HG02973 (cell line): ENCODE measurements at regions not wholly inside any gene's neighbourhood (a gene's known extent, or its start where the extent isn't known, plus 50 kb on each side); places are given as distances from the start of the nearest gene placed in this dataset.
A peak's percentile ranks its signal among the peaks of the same experiment; 100 is the strongest.
"Not testable (repeated sequence)": the region's sequence is repeated elsewhere in the genome, so short reads cannot be mapped to it uniquely, and the experiment has no call there.

Experiments
- ATAC-seq: cut with Tn5 transposase; IDR thresholded peaks from one replicate; pipeline ENCODE4 v1.9.1; 2021; ENCODE audit warnings: moderate library complexity; ENCODE audit not compliant: unreplicated experiment

DNA sequence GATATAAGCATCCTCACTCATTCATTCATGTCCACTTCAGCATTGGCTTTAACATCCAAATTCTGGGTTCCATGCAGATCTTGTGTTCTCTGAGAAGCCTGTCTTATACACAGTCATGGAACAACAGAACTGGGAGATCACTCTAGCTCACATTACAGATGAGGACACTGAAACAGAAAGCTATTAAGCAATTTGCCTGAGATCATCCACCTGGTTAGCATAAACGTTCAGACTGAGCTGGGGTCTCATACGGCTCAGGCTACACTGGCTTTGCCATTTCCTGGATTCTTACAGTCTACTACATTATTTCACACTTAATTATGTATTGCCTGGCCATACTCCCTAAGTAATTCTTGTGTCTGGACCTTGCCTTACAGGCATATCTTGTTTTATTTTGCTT lies 169.4 kb upstream of the FANCL start:
- ATAC-seq: no peak

DNA sequence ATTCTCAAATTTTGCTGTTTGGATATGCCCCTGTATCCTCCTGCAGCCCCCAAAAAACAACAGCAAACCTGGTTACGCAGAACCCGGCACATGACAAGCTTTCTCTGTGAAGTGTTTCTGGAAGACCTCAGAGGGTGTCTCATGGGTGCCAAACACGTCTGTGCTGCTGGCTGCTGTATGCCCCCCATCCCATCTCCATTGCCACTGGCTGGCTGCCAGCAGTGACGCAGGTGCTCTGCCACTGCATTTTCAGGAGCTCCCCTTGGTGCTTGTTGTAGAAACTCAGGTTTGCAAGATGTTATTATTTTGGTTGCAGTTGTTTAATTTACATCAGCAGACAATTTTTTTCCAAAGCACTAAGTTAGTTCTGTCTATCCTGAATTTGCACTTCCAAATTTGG lies 166.4 kb upstream of the FANCL start:
- no peak for ATAC-seq

DNA sequence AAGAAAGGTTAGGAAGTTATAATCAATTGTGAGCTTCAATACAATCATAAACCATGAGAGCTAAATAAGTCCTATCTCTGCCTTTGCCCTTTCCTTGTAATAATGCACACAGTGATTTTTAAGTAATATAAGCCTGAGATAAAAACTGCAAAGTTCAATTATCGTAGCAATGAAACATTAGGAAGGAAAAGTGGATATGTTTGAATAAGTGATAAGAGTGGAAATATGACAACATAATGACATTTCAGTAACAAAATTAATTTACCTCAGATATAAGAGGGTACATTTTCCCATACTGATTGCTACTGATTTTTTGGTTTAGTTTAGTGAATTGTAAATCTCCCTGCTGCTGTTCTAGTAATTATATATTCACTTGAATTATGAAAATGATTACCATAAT lies 164.2 kb upstream of the FANCL start:
- no peak for ATAC-seq

DNA sequence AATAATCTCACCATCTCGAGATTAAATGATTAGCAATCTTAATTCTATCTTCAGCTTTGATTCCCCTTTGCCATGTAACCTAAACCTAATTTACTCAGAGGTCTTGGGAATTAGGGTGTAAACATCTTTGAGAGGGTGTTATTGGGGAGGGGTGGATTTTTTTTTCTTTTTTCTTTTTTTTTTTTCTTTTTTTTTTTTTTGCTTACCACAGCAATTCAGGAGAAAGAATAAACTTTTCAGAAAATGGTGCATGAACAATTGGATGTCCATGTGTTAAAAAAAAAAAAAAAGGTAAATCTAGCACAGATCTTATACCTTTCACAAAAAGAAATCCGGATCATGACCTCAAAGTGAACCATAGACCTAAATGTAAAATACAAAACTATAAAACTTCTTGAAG lies 160.8 kb upstream of the FANCL start:
- ATAC-seq: no peak

DNA sequence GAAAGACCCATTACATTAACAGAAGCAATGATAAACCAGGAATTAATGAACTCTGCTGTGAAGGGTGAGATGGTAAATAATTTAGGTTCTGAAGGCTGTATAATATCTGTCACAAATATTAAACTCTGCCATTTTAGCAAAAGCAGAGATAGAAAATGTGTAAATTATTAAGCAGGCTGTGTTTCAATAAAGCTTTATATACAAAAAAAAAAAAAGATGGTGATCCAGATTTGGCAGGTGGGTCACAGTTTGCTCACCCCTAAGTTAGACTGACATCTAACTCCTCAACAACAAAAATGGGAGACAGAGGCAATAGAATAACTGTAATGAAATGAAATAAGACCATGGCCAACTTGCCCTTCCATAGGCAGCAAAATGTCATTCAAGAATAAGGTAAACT lies 157.3 kb upstream of the FANCL start:
- no peak for ATAC-seq

DNA sequence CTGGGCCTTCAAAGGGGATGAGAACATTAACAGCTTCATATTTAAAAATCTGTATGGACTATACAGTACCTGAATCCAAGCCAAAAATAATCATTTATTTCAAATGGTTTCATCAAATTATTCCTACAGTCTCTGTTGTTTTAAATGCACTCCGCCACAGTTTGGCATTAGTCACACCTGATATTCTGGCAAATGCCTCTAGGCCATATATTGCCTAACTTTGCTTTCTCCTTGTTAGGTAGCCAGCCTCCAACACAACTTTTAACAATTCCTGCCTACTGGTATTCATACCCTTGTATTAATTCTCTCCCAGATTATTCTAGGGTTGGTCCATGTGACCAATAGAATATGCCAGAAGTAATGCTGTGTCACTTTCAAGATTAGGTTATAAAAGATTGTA lies 146.6 kb upstream of the FANCL start:
- no peak for ATAC-seq

DNA sequence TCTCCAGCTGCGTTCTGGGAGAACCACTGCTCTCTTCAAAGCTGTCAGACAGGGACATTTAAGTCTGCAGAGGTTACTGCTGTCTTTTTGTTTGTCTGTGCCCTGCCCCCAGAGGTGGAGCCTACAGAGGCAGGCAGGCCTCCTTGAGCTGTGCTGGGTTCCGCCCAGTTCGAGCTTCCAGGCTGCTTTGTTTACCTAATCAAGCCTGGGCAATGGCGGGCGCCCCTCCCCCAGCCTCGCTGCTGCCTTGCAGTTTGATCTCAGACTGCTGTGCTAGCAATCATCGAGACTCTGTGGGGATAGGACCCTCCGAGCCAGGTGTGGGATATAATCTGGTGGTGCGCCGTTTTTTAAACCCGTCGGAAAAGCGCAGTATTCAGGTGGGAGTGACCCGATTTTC lies 145.8 kb upstream of the FANCL start:
- ATAC-seq: not testable (repeated sequence)

DNA sequence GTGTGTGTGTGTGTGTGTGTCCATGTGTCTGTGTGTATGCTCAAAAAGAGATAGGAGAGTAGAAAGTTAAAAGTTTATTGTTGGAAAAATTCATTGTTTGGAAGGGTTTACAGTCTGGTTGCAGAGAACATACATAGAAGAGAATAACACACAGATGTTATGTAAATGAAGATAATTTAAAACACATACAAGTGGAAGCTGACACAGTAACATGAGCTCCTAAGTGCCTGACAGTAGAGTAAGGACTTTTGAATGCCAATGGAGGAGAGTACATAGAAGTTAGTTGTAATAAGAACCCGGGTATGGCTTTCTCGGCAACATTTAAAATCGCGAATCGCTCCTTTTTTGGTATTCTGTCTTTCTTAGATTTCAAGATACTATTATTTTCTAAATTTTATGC lies 137.0 kb upstream of the FANCL start:
- no peak for ATAC-seq

DNA sequence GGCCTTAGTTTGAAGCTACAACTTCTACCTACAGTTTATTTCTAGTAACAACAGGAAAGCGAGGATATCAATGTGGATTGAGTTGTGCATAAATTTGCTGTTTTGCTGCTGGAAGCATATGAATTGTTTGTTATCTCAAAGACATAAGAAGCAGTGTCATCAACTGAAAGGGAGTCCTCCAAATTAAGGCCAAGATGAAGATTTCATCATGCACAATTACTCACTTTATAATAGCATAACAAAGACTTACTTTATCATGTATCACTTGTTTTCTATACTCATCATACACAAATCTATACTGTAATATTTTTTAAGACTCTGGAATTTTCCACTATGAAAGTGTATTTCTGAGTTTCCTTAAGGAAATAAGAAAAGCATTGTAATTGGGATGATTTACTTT lies 136.1 kb upstream of the FANCL start:
- no peak for ATAC-seq

DNA sequence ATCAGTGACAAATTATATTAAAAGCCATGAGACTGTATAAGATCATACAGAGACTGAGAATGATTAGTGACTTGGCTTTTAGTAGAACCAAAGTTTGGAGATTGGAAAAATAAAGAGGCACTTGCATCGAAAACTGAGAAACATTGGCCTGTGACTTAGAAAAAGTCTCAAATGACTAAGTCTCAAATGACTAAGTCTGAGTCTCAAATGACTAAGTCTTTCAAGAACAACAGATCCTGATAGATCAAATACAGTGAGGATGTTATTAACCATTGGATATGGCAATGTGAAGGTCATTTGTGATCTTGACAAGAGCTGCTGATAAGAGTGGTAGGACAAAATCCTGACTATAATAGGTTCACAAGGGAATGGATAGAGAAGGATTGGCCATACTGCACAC lies 135.5 kb upstream of the FANCL start:
- peak; percentile 60 for ATAC-seq

DNA sequence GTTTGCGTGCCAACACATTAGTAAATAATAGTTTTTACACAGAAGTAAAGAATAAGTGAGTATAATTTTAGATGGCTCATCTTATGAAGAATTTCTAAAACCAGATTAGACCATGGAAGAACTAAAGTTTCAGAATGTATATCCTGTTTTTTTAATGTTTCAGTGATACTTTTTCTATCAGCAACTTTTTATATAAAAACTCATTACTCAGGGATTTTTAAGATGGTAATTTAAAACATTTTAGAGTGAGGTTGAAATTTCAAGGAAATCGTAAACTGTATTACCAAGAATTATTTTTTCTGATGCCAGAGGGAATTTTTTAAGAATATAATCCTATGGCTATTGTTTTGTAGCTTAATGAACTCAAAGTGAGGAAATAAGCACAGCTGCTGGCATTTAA lies 128.5 kb upstream of the FANCL start:
- no peak for ATAC-seq

DNA sequence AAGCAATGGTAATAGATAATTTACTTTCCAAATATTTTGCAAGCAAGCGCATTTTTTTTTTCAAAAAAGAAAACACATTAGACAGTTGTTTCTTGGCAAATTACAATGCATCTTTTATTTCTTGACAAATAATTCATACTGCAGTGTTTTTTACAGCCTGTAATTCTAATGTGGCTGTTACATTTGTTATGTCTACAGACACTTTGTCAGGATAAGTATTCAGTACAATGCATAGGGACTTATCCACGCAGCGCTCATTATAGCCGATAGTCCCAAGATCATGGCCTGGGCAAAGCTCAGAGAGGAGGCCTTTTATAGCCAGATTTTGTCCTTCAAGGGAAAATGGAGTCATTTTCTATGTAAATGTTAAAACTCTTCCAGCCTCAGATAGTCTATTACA lies 123.0 kb upstream of the FANCL start:
- no peak for ATAC-seq

DNA sequence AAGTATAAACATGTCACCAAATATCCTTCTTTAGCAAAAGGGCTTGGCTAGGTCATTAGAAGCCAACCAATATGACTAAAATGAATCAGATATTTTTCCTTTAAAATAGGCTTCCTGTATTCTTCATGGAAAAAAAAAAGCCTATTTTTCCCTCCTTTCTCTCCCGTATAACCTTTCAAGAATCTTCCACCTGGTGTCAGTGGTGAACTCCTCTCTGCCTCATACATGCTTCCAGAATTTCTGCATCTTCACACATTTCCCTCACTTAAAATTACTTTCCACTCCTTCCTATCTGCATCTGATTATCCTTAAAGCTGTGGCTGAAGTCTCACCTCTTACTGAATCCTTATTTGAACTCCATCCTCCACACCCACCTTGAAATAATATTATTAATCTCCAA lies 116.9 kb upstream of the FANCL start:
- no peak for ATAC-seq

DNA sequence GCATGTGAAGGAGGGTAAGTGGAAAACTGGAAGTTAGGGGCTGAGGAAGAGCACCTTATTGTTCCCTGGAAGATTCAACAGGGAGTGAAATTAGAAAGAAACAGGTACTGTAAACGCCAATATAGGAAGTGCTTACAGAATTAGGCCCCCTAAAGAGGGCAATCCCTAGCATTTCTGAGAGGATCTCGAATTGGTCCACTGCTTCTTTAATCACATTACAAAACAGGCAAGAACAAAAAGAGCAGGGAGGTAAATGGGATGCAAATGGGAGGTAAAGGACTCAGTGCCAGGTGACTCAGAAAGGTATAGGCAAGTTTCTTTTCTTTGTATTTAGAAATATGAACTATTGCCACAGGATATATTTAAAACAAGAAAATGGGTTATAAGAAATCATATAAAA lies 116.4 kb upstream of the FANCL start:
- ATAC-seq: no peak

DNA sequence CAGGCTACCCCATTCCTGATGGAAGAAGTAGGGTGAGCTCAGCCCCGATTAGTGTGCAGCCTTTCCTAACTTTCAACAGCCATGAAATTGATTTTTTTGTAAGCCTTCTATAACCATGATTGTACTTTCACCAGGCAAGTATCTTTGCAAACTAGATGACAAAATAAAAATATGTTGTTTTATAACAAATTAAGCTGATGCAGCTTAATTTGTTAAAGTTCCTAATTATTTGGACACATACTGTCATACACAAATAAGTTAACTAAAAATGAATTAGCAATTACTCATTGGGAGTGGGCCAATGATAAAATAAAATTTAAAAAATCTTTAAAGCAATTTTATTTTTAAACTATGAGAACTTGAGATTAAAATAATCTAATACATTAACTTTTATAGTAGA lies 113.1 kb upstream of the FANCL start:
- ATAC-seq: no peak

DNA sequence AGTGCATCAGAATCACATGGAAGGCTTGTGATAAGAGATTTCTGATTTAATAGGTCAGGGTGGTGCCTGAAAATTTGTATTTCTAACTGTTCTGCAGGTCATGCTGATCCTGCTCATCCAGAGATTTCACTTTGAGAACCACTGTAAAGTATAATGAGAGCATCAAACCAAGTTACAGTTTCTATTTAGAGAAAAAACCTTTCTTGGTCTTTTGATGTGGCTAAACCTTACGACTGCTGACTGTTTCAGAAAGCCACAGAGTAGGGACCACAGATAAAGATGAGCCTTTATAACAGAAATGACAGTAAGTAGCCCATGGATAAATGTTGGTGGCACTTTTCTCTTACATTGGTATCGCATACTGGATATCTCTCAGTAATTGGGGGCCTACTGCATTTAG lies 109.4 kb upstream of the FANCL start:
- ATAC-seq: peak; percentile 86

DNA sequence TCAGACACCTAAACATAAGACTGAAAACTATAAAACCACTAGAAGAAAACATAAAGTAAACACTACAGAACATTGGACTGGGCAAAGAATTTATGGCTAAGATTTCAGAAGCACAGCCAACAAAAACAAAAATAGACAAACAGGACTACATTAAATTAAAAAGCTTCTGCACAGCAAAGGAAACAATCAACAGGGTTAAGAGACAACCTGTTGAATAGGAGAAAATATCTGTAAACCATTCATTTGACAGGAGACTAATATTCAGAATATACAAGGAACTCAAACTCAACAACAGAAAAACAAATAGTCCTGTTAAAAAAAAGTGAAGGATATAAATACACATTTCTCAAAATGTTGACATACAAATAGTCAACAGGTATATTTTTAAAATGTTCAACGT lies 106.7 kb upstream of the FANCL start:
- no peak for ATAC-seq

DNA sequence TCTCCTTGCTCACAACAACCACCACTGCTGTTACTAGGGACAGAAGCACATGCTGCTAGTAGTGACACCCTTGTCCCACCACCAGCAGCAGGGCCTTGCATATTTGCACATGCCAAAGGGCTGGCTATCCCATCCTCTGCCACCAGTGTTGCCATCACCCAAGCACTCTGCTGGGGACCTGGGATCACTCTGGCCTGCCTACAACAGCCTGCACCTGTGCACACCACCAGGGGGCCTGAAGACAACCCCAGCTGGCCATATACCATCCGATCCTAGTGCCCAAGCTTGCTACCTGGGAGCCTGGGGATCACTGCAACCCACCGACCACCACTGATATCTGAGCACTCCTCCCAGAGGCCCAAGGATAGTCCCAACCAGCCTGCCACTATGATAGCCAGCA lies 99.9 kb upstream of the FANCL start:
- no peak for ATAC-seq

DNA sequence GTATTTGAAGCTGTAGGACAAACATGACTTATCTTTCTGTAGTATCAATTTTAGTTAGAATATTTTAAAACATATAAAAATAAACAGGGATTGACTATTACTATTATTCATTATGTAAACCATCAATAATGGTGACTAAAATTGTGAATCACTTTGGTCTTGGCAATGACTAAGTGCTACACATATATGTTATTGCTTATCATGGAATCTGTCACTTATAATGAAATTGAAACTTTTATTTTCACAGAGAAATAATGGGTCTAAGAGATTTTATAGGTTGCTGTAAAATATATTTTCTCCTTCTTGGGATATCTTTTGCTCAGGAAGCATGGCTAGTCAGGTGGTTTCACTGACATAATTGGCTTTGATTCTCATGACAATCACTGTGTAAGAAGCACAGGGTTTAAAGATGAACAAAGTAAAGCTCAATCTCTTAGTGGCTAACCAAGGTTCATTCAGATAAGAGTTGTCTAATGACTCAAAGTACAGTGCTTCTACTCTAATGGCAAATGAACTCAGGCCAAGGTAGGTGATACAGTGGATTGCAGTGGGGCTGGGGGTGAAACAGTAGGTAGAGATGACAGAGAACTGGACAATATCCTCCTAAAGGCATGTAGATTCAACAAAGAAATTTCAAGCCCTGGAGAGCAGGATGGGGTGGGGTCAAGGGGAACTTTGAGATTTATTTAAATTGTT lies 98.6 kb upstream of the FANCL start:
- ATAC-seq: no peak

DNA sequence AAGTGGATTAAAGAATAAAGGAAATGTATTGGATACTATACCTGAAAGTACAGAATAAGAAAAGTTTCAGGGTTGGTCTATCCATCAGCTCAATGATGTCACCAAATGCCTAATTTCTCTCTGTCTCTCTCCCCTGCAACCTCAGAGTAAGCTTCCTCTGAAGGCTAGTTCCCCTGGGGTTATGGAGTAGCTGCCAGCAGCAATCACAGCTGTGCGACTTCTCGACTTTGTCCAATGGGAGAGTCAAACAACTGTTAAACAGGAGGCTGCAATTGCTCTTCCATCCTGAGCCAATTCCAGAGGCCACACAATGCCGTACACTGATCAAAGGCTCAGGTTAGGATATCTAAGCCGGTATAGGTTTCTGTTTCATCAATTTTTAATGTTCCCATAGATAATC lies 95.3 kb upstream of the FANCL start:
- no peak for ATAC-seq

DNA sequence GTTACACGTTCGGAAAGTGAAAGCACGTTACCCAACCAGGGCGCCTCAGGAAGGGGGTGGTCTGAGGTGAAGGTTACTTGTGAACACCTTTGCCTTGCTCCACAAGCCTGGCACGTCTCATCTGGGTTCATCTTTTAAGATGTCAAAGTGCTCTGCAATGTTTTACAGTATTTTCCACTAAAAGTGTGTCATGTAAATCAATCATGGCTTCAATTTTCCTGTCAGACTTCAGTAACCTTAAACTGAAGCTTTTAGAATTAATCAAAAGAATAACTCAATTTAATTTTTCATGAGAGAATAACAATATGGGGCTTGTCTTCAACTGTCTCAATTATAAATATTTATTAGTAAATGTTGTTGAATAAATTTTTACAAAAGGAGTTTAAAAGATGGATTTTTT lies 93.3 kb upstream of the FANCL start:
- no peak for ATAC-seq

DNA sequence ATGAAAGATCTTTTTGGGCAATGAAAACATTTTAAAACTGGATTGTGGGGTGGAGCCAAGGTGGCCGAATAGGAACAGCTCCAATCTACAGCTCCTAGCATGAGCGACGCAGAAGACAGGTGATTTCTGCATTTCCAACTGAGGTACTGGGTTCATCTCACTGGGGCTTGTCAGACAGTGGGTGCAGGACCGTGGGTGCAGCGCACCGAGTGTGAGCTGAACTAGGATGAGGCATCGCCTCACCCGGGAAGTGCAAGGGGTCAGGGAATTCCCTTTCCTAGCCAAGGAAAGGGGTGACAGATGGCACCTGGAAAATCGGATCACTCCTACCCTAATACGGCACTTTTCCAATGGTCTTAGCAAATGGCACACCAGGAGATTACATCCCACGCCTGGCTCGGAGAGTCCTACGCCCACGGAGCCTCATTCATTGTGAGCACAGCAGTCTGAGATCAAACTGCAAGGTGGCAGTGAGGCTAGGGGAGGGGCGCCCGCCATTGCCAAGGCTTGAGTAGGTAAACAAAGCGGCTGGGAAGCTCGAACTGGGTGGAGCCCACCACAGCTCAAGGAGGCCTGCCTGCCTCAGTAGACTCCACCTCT lies 84.3 kb upstream of the FANCL start:
- not testable (repeated sequence) for ATAC-seq

DNA sequence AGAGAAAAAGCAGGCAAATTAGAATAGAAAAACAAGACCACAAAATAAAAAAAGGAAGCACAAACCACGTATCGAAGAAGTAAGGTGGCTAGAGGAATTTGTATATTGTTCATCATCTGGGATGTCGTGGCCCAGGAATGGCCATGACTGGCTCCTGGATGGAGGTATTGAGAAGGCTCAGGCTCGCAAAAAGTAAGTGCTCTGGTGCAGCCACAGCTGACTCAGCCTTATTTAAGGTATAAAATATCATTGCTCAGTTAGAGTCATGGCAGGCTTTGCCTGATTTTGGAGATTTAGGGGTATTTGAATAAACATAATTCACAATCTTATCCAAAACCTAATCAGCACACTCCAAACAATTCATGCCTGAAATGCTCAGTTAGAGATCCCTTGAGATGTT lies 78.4 kb upstream of the FANCL start:
- ATAC-seq: no peak
